Stimulated activated CD8-positive, alpha-beta memory T cell treated with anti-CD3 and anti-CD28 coated beads, Interleukin-4, amount 100 ng/mL, for 1 hour (primary cell): ENCODE measurements at regions not wholly inside any gene's neighbourhood (a gene's known extent, or its start where the extent isn't known, plus 50 kb on each side); places are given as distances from the start of the nearest gene placed in this dataset.

Experiments used
- DNase-seq, 2 donors: peaks; one replicate each; pipeline ENCODE4 v3.0.0-alpha.2; 2020; ENCODE audit warnings: low read depth in 2 of 2, low spot score in 1 of 2

DNA sequence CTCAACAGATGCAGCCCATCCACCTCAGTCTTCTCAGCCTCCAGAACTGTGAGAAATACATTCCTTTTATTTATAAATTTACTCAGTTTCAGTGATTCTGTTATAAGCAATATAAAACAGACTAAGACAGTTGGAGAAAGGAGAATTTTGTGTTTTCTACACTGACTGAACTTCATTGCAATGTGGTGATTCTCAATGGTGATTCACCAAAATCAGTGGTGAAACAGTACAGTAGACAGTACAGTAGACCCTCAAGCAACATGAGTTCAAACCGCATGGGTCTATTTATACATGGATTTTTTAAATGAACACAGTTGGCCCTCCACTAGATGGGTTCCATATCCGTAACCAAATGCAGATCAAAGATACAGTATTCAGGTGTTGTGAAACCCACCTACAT lies 403.1 kb upstream of the TGFBR2 start:
- no peak for DNase-seq

DNA sequence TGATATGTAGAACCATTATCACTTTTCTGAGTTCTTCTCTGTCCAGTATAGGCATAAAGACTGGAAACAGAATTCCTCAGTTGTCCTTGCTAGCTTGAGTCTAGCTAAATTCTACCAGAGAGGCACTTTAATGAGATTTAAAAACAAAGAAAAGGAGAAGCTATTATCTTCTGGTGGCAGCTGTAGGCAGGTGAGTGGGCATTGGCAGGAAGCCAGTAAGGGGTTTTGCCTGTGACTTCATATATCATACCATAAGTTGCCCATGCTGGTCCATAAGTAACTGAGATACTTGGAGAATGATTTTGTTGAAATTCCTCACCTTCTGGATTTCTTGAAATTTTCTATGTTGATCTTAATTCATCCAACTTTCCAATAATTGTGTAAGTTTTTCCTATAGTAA lies 402.3 kb upstream of the TGFBR2 start:
- DNase-seq: no peak

DNA sequence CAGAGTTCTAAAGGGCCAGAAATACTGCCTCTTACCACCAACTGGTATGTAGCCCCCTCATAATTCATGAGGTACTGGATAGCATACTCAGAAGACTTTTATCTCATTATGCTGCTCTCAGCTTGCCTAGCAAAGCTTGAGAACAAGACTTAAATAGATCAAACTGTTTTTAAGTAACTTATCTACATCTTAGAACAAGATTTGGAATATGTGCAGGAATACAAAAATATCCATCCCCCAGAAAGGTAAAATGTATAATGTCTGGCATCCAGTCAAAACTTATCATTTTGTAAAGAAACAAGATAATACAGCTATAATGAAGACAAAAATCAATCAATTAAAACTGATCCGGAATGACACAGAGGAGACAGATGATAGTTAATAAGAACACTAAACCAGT lies 400.4 kb upstream of the TGFBR2 start:
- no peak for DNase-seq

- DNase-seq: no peak
Measured at GRCh38 chr3:30221619-30222018, 384.8 kb upstream of the TGFBR2 start.

GRCh38 chr3:30222441-30222840 lies 384.0 kb upstream of the TGFBR2 start:
- no peak for DNase-seq

DNA sequence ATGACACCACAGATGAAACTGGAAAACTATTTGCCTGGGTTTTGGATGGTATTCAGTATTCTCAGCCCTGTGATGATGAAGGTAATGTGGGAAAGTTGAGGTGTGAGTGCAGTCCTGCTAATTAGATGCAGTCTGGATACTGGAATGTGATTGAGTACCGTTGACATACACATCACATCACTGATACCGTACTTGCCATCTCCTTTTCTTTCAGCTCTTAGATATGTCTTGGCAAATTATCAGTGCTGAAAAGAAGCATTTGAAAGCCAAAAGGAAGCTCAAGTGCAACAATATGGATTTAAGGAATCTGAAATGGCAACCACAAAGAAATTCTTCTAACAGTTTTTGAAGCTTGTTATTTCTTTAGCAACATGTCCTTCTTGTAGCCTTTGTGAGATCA lies 381.4 kb upstream of the TGFBR2 start:
- DNase-seq: no peak

DNA sequence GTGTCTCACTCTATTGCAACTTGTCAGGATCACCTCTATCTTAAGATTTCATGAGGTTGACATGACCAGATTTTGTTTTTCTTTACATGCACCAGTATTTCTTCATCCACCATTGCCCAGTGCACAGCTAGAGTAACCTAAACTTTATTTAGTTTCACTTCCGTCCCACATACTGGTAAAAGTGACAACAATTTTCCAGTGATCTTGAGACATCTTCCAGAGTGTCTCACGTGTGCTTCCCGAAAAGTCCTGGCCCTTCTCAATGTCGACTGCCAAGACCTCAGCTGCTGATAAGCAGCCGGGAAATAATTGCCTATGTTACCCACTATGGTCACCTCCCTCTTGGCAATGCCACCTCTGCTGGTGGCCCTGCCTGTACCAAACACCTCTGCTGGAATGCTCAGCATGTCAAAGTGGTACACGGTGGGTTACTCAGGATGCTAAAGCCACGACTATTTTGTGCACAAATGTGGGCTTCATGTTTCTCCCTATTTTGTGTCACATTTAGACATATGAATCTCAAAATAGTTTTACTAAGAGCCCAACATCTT lies 379.7 kb upstream of the TGFBR2 start:
- DNase-seq: no peak

GRCh38 chr3:30227571-30228301 lies 378.7 kb upstream of the TGFBR2 start:
- DNase-seq: no peak

DNA sequence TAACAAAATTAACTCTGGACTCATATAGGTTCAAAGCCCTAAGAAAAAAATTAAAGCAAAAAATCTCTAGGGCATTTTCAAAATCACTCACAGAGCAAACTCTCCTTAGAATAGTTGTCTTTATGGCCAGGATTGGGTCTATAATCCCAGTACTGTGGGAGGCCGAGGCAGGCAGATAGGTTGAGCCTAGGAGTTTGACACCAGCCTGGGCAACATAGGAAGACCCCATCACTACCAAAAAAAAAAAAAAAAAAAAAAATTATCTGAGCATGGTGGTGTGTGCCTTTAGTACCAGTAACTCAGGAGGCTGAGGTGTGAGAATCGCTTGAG lies 378.1 kb upstream of the TGFBR2 start:
- DNase-seq: no peak

DNA sequence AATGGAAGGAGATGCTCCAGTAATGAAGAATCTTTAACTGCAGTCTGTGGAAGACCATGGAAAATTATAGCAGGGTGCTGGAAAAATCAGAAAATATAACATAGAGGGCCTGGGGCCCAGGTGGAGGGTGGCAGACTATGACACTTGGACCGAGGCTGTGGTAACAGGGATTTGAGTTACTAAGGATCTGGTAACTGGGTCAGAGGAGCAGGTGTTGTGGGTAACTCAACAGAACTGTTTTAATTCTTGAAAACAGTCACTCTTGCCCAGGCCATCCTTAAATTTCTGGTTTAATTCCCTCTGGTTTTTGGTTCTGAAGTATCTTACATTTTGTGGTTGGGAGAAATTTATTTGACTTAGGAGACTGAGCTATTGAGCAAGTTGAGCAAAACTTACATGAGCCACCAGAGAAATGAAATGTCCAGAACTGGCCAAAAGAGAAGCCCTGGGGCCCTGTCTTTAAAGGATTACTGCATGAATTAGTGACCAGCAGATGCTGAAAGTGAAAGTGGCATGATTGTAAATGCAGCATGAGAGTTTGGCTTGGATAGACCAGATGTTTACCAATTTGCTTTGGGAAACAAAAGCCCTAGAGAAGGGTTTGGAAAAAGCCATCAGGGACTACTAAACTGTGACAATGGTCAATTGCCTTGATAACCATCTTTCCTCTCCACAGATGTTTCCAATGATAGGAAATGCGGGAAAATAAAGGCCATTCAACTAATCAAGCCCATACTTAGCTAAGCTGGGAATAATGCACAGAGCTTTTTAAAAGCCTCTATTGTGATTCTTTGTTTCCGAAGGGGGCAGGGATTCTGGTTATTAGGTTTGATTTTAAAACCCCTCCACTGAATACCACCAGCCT lies 374.9 kb upstream of the TGFBR2 start:
- no peak for DNase-seq

- DNase-seq: no peak
Measured at GRCh38 chr3:30232142-30232541, 374.3 kb upstream of the TGFBR2 start.

GRCh38 chr3:30233913-30234646 lies 372.3 kb upstream of the TGFBR2 start:
- DNase-seq: no peak

GRCh38 chr3:30236011-30236410 lies 370.4 kb upstream of the TGFBR2 start:
- no peak for DNase-seq

DNA sequence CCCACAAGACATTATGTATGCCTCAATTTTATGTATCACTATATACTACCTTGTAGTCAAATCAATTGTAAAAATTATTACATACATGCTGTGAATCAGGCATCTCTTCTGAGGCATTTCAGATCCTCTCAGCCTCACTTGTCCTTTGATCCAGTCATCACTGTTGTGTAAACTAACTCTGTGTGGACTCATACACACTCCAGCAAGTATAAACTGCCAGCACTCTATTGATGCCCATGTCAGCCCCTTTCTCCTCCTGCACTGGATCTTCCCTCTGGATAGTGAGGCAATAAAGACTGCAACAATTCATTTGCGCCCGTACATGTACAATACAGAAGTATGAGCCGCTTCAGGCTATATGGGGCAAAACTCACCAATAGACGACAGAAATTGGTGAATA lies 364.7 kb upstream of the TGFBR2 start:
- no peak for DNase-seq

GRCh38 chr3:30245858-30246622 lies 360.4 kb upstream of the TGFBR2 start:
- no peak for DNase-seq

GRCh38 chr3:30248423-30248822 lies 358.0 kb upstream of the TGFBR2 start:
- no peak for DNase-seq

DNA sequence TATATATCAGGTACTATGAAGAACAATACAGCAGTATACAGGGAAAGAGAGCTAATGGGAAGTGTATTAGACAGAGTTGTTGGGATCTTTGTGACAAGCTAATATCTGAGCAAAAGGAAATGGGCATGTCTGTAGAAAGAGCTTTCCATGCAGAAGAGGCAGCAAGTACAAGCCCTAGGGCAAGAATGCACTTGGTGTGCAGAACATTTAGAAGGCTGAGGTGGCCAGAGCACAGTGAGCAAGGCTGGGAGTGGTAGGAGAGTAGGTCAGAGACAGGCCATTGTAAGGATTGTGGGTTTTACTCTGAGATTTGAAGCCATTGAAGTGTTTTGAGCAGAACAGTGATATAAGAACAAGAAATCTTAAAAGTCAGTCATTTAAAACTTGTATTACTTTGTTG lies 353.9 kb upstream of the TGFBR2 start:
- DNase-seq: no peak

DNA sequence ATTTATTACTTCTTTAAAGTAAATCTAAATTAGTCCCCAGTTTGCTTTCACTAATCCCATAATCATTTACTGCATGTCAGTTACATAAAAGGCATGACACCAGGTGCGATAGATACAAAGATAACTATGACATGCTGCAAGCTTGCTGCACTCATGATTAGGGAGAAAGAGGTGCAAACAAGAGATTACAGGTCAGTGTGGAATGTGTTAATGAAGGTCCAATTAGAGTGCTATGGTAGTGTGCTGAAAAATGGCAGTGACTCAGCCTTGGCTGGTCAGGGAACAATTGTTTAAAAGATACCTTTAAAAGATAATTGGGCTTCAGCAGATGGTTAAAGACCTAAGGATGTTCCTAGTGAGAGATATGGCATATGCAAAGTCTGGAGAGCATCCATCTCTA lies 352.6 kb upstream of the TGFBR2 start:
- DNase-seq: no peak

- no peak for DNase-seq
Measured at GRCh38 chr3:30256474-30256873, 349.9 kb upstream of the TGFBR2 start.

DNA sequence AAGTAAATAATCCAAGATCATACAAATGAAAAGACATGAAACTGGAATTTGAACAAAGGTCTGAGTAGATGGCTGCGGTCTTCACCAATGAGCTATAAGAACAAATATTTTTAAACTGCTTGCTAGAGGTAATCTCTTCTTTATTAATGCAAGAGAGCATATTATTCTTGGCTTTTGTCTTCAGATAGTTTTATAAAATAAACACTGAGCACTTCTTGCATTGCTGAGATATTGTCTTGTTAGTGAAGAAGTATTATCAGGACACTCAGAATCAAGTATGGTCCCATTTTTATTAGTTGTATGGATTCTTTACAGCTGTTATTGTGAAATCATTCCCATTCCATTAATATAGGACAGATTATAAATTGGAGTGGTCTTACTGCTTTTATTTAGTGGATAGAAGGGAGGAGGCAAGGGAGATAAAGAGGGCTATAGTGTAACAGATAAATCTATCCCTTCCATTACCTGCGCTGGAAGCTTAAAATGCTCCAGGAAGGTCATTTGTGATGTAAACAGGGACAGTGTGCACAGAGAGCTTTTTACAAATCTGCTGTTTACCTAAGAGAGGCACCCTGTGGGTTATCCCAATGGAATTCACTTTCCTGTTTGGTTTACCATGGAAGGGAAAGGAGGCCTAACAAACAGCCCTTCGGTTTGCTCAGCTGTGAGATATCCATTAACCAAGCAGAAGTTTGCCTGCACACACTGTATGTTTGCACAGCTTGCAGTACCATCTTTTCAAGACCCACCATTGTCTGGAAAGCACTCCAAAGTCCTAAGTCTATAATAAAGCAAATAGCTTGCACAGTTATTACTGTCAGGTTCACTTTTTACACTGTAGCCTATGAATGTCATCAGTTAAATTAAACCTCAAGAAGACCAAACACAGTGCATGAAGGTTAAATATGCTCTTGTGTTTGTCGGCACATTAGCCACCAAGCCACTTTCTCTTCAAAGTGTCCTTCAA lies 347.7 kb upstream of the TGFBR2 start:
- no peak for DNase-seq
